ENCODE measurements at regions not wholly inside any gene's neighbourhood (a gene's known extent, or its start where the extent isn't known, plus 50 kb on each side); places are given as distances from the start of the nearest gene placed in this dataset.
"Not testable (repeated sequence)": the region's sequence is repeated elsewhere in the genome, so short reads cannot be mapped to it uniquely, and the experiment has no call there.

- CTCF ChIA-PET, result no interaction called here
- H3K4me1 Mint-ChIP-seq, result no peaks in the 10 kb centered on the region
Measured at GRCh38 chr2:14479486-14479885, 153.0 kb upstream of the LRATD1 start.

GRCh38 chr2:14480120-14480519 lies 152.4 kb upstream of the LRATD1 start:
- Mint-ChIP-seq H3K9me3 (no peaks in the 10 kb centered on the region), H3K4me1 (no peaks in the 10 kb centered on the region), H3K36me3 (ENCODE audit: low read depth) (no peaks in the 10 kb centered on the region), H3K27ac (no peak overlapping the region), H3K27me3 (no peaks in the 10 kb centered on the region), H3K4me3 (no peak overlapping the region)
- CTCF ChIA-PET, result no interaction called here
- DNase-seq, result no peak
- POLR2A ChIA-PET, result no interaction called here

More at GRCh38 chr2:14479486-14479885, 153.0 kb upstream of the LRATD1 start:
- Mint-ChIP-seq H3K27ac (no peak overlapping the region), H3K27me3 (no peaks in the 10 kb centered on the region), H3K9me3 (no peaks in the 10 kb centered on the region), H3K36me3 (ENCODE audit: low read depth) (no peaks in the 10 kb centered on the region), H3K4me3 (no peak overlapping the region)
- no peak for DNase-seq
- POLR2A ChIA-PET, result no interaction called here

GRCh38 chr2:14480906-14481305 lies 151.6 kb upstream of the LRATD1 start:
- Mint-ChIP-seq H3K27ac (no peak overlapping the region), H3K4me1 (no peaks in the 10 kb centered on the region), H3K9me3 (no peaks in the 10 kb centered on the region), H3K27me3 (no peaks in the 10 kb centered on the region), H3K36me3 (ENCODE audit: low read depth) (no peaks in the 10 kb centered on the region), H3K4me3 (no peak overlapping the region)
- ChIA-PET CTCF (no interaction called here), POLR2A (no interaction called here)
- no peak for DNase-seq

GRCh38 chr2:14492920-14493503 lies 139.5 kb upstream of the LRATD1 start:
- no peaks in the 10 kb centered on the region for H3K4me1 Mint-ChIP-seq
- CTCF ChIA-PET, result no interaction called here
- H3K27me3 Mint-ChIP-seq, result no peaks in the 10 kb centered on the region
- H3K27ac Mint-ChIP-seq, result no peak overlapping the region
- H3K36me3 Mint-ChIP-seq (ENCODE audit: low read depth), result no peaks in the 10 kb centered on the region
- POLR2A ChIA-PET, result no interaction called here
- H3K4me3 Mint-ChIP-seq, result no peak overlapping the region
- H3K9me3 Mint-ChIP-seq, result no peaks in the 10 kb centered on the region
- DNase-seq, result no peak

- no peak for DNase-seq
- ChIA-PET POLR2A (no interaction called here), CTCF (no interaction called here)
- Mint-ChIP-seq H3K9me3 (no peaks in the 10 kb centered on the region), H3K36me3 (ENCODE audit: low read depth) (no peaks in the 10 kb centered on the region), H3K27ac (no peak overlapping the region), H3K27me3 (no peaks in the 10 kb centered on the region), H3K4me3 (no peak overlapping the region), H3K4me1 (no peaks in the 10 kb centered on the region)
Measured at GRCh38 chr2:14494759-14495158, 137.8 kb upstream of the LRATD1 start.

DNA sequence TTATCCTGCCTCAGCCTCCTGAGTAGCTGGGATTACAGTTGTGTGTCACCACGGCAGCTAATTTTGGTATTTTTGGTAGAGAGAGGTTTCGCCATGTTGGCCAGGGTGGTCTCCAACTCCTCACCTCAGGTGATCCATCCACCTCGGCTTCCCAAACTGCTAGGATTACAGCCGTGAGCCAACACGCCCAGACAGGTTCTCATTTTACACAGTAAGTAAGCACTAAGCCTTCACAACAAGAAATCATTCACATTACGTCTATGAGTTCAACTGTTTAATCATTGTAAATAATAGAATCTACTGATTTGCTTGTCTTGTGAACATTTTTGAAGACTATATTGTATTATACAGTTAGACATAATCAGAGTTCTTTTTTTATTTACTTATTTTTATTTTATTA lies 131.5 kb upstream of the LRATD1 start:
- CTCF ChIA-PET, result no interaction called here
- H3K9me3 Mint-ChIP-seq, result no peaks in the 10 kb centered on the region
- DNase-seq, result no peak
- no peak overlapping the region for H3K4me3 Mint-ChIP-seq
- POLR2A ChIA-PET, result no interaction called here
- no peak overlapping the region for H3K27ac Mint-ChIP-seq
- no peaks in the 10 kb centered on the region for H3K4me1 Mint-ChIP-seq
- no peaks in the 10 kb centered on the region for H3K36me3 Mint-ChIP-seq (ENCODE audit: low read depth)
- H3K27me3 Mint-ChIP-seq, result no peaks in the 10 kb centered on the region

GRCh38 chr2:14506955-14507354 lies 125.6 kb upstream of the LRATD1 start:
- H3K27ac Mint-ChIP-seq; H3K27me3 Mint-ChIP-seq; H3K9me3 Mint-ChIP-seq; H3K36me3 Mint-ChIP-seq (ENCODE audit: low read depth); CTCF ChIA-PET; POLR2A ChIA-PET; H3K4me1 Mint-ChIP-seq; DNase-seq; H3K4me3 Mint-ChIP-seq: not testable (repeated sequence)

GRCh38 chr2:14511541-14511940 lies 121.0 kb upstream of the LRATD1 start:
- Mint-ChIP-seq H3K4me1 (no peaks in the 10 kb centered on the region), H3K9me3 (peaks cover 10% of the 10 kb centered on the region), H3K36me3 (ENCODE audit: low read depth) (no peaks in the 10 kb centered on the region), H3K27ac (no peak overlapping the region), H3K4me3 (no peak overlapping the region), H3K27me3 (no peaks in the 10 kb centered on the region)
- no peak for DNase-seq
- CTCF ChIA-PET, result no interaction called here
- POLR2A ChIA-PET, result no interaction called here

DNA sequence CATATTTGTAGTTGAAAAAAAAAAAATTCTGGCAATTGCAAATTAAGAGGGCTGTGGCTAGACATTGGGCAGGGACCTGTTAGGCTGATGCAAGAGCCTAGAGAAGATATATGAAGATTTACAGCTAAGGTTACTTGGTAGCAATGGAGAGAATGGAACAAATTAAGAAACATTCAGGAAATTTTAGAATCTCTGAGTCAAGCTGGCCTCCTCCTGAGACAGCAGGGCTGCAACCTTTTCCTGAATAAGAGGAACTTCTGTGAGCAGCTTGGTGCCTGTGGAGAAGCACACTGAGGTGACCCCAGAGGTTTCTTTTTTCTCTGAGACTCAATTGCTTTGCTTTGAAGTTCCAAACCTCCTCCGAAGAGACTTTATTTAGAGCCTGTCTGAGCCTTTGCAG lies 118.6 kb upstream of the LRATD1 start:
- Mint-ChIP-seq H3K27me3 (no peaks in the 10 kb centered on the region), H3K4me1 (no peaks in the 10 kb centered on the region), H3K9me3 (peaks cover 13% of the 10 kb centered on the region), H3K27ac (no peak overlapping the region), H3K36me3 (ENCODE audit: low read depth) (no peaks in the 10 kb centered on the region), H3K4me3 (no peak overlapping the region)
- no peak for DNase-seq
- ChIA-PET CTCF (interaction anchor here (0.6 kb wide), 1 partner anchor 1606 kb away, joined by 3 read pairs; no protein-coding TSS in a partner anchor), POLR2A (no interaction called here)

- ChIA-PET CTCF (no interaction called here), POLR2A (no interaction called here)
- no peaks in the 10 kb centered on the region for H3K4me1 Mint-ChIP-seq
- no peaks in the 10 kb centered on the region for H3K36me3 Mint-ChIP-seq (ENCODE audit: low read depth)
- H3K27ac Mint-ChIP-seq, result no peak overlapping the region
- no peaks in the 10 kb centered on the region for H3K27me3 Mint-ChIP-seq
- no peak for DNase-seq
- H3K4me3 Mint-ChIP-seq, result no peak overlapping the region
- H3K9me3 Mint-ChIP-seq, result peaks cover 6% of the 10 kb centered on the region
Measured at GRCh38 chr2:14516844-14517243, 115.7 kb upstream of the LRATD1 start.

DNA sequence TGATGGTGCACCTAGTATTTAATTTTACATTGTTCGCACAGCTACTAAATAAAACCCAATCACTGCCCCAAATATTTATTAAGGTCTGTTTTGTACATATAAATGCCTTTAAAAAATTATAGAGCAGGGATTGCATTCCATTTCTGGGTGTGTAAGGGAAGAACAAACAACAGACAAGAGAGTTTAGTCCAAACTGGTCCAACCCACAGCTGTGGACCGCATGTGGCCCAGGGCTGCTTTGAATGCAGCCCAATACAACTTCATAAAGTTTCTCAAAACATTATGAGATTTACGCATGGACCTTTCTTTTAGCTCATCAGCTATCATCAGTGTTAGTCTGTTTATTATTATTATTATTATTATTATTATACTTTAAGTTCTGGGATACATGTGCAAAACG lies 114.8 kb upstream of the LRATD1 start:
- H3K9me3 Mint-ChIP-seq, result peaks cover 8% of the 10 kb centered on the region
- H3K4me3 Mint-ChIP-seq, result no peak overlapping the region
- ChIA-PET CTCF (no interaction called here), POLR2A (no interaction called here)
- H3K27ac Mint-ChIP-seq, result no peak overlapping the region
- H3K27me3 Mint-ChIP-seq, result no peaks in the 10 kb centered on the region
- no peaks in the 10 kb centered on the region for H3K36me3 Mint-ChIP-seq (ENCODE audit: low read depth)
- no peaks in the 10 kb centered on the region for H3K4me1 Mint-ChIP-seq
- DNase-seq, result no peak

DNA sequence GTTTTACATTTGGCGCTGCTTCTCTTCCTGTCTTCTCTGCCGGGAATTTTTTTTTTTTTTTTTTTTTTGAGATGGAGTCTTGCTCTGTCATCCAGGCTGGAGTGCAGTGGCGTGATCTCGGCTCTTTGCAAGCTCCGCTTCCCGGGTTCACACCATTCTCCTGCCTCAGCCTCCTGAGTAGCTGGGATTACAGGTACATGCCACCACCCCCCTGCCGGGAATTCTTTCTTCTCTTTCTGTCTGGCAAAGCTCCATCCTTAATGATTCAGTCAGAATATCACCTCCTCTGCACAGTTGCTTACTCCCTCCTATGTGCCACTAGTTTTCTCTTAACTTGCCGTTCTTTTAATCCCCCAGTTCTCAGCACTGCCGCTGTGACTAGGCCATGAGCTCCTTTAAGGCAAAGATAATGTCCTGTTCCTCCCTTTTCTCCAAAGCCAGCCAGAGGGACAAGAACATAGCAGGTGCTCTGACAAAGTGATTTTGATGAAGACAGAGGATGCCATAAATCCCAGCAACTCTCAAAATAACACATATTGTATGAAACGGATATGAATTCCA lies 112.1 kb upstream of the LRATD1 start:
- H3K9me3 Mint-ChIP-seq, result peaks cover 5% of the 10 kb centered on the region
- no peak overlapping the region for H3K27ac Mint-ChIP-seq
- no peak overlapping the region for H3K4me3 Mint-ChIP-seq
- no peak for DNase-seq
- no peaks in the 10 kb centered on the region for H3K27me3 Mint-ChIP-seq
- ChIA-PET POLR2A (no interaction called here), CTCF (interaction anchor here (0.6 to 0.9 kb wide), 2 partner anchors 33 to 1388 kb away, joined by 3 to 4 read pairs; no protein-coding TSS in a partner anchor)
- no peaks in the 10 kb centered on the region for H3K36me3 Mint-ChIP-seq (ENCODE audit: low read depth)
- no peaks in the 10 kb centered on the region for H3K4me1 Mint-ChIP-seq

DNA sequence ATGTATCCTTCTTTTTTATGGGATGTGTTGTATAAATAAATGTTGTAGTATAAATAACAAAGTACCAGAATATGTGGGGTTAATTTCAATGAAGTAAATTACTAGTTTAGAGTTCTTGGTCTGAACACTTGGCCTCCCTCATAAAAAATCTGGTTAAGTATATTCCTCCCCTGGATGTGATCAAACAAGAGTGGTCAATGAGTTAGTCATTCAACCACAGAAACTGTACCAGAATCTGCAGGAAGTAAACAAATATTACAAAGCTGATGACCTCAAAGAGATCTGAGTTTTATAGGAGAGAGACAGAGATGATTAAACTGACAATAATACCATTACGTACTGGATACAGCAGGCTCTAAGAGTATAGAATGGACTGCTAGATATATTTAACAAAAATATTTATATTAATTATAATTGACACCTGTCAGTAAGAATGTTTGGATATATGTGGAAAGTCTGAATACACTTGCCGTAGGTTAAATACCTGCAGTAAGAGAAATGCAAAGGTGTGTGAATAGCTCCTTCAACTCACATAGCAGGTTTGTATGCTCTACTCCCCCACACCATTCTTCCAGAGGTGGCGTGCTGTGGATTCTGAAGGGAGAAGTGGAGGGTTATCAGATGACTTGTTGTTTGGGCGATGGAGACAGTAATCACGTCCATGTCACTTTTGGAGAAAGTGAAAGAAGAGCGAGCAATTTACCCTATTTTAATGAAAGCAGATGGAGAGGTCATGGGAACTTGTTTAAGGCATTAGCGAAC lies 108.3 kb upstream of the LRATD1 start:
- H3K36me3 Mint-ChIP-seq (ENCODE audit: low read depth), result no peaks in the 10 kb centered on the region
- ChIA-PET CTCF (interaction anchor here (0.9 kb wide), 1 partner anchor 21 kb away, joined by 4 read pairs; no protein-coding TSS in a partner anchor), POLR2A (no interaction called here)
- no peak overlapping the region for H3K4me3 Mint-ChIP-seq
- H3K9me3 Mint-ChIP-seq, result peaks cover 2% of the 10 kb centered on the region
- H3K27me3 Mint-ChIP-seq, result no peaks in the 10 kb centered on the region
- H3K27ac Mint-ChIP-seq, result no peak overlapping the region
- DNase-seq, result no peak
- H3K4me1 Mint-ChIP-seq, result no peaks in the 10 kb centered on the region

- Mint-ChIP-seq H3K4me3 (no peak overlapping the region), H3K4me1 (no peaks in the 10 kb centered on the region), H3K9me3 (peaks cover 2% of the 10 kb centered on the region), H3K27me3 (no peaks in the 10 kb centered on the region), H3K36me3 (ENCODE audit: low read depth) (no peaks in the 10 kb centered on the region), H3K27ac (no peak overlapping the region)
- DNase-seq, result no peak
- ChIA-PET POLR2A (no interaction called here), CTCF (interaction anchor here (0.9 kb wide), 1 partner anchor 20 kb away, joined by 4 read pairs; no protein-coding TSS in a partner anchor)
Measured at GRCh38 chr2:14524803-14525080, 107.8 kb upstream of the LRATD1 start.

Data from activated CD4-positive, alpha-beta T cell treated with anti-CD3 and anti-CD28 coated beads, Interleukin-2, amount 10 ng/mL, durations not matched to agents 7 days and 5 days (primary cell).